ENCODE measurements at regions not wholly inside any gene's neighbourhood (a gene's known extent, or its start where the extent isn't known, plus 50 kb on each side); places are given as distances from the start of the nearest gene placed in this dataset.

- DNase-seq, result no peak
Measured at GRCh38 chr5:154588091-154588774, 110.2 kb upstream of the HAND1 start.

GRCh38 chr5:154587123-154588026 lies 109.3 kb upstream of the HAND1 start:
- DNase-seq, result no peak

- DNase-seq, result no peak
Measured at GRCh38 chr5:154583671-154584177, 105.7 kb upstream of the HAND1 start.

GRCh38 chr5:154580422-154580821 lies 102.4 kb upstream of the HAND1 start:
- DNase-seq, result no peak

GRCh38 chr5:154577416-154577815 lies 99.4 kb upstream of the HAND1 start:
- no peak for DNase-seq

GRCh38 chr5:154576429-154576806 lies 98.4 kb upstream of the HAND1 start:
- no peak for DNase-seq

- no peak for DNase-seq
Measured at GRCh38 chr5:154575546-154576428, 97.8 kb upstream of the HAND1 start.

- DNase-seq, result no peak
Measured at GRCh38 chr5:154573011-154573410, 95.0 kb upstream of the HAND1 start.

- DNase-seq, result no peak
Measured at GRCh38 chr5:154571325-154572035, 93.5 kb upstream of the HAND1 start.

GRCh38 chr5:154570572-154571324 lies 92.7 kb upstream of the HAND1 start:
- no peak for DNase-seq

GRCh38 chr5:154568589-154568988 lies 90.6 kb upstream of the HAND1 start:
- no peak for DNase-seq

GRCh38 chr5:154567155-154567554 lies 89.1 kb upstream of the HAND1 start:
- DNase-seq, result no peak

GRCh38 chr5:154566146-154566680 lies 88.2 kb upstream of the HAND1 start:
- DNase-seq, result no peak

- DNase-seq, result no peak
Measured at GRCh38 chr5:154565123-154565522, 87.1 kb upstream of the HAND1 start.

- DNase-seq, result no peak
Measured at GRCh38 chr5:154562244-154562880, 84.3 kb upstream of the HAND1 start.

GRCh38 chr5:154559398-154560276 lies 81.6 kb upstream of the HAND1 start:
- no peak for DNase-seq

GRCh38 chr5:154557548-154557947 lies 79.5 kb upstream of the HAND1 start:
- no peak for DNase-seq

- no peak for DNase-seq
Measured at GRCh38 chr5:154547551-154547950, 69.5 kb upstream of the HAND1 start.

- no peak for DNase-seq
Measured at GRCh38 chr5:154546719-154547118, 68.7 kb upstream of the HAND1 start.

- DNase-seq, result no peak
Measured at GRCh38 chr5:154544646-154545045, 66.6 kb upstream of the HAND1 start.

Data from activated CD4-positive, alpha-beta T cell treated with anti-CD3 and anti-CD28 coated beads for 48 hours (primary cell).